ENCODE measurements at regions not wholly inside any gene's neighbourhood (a gene's known extent, or its start where the extent isn't known, plus 50 kb on each side); places are given as distances from the start of the nearest gene placed in this dataset.

DNA sequence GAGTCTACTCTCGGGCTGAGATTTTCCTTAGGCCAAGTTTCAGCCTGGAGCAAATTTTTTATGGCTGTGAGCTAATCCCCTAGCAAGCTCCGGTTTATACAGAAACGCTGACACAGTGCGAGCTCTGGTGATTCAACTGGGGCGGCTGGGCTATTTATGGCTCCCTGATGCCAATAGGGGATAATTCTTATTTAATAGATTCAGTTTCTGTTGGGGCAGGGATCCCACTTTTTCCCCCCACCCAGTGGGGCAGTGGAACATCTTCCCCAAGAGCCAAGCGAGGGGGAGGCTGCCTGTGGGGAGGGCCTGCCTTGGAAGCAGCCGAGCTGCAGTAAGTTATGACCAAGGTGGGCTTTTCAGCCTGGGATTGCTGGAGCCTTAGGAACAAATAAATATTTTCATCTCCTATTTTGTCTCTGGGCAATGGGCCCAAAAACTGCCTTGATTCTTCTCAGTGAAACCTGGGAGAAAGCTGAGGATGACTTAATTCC is 129.1 kb downstream of the MACROH2A1 start:
- Histone ChIP-seq H3K4me1 (no peaks in the 10 kb centered on the region), H3K9me3 (replicated peaks) (no peaks in the 10 kb centered on the region), H3K27ac (replicated peaks) (no peak overlapping the region), H3K4me3 (no peak overlapping the region), H3K36me3 (no peaks in the 10 kb centered on the region), H3K27me3 (ENCODE audit: low read depth) (peaks cover 50% of the 10 kb centered on the region)
- TF ChIP-seq CTCF (IDR thresholded peaks at IDR 0.05; ENCODE audit: borderline replicate concordance): no peak
- no peak for DNase-seq
- intact Hi-C loops (cut with micrococcal nuclease): no loop called here

DNA sequence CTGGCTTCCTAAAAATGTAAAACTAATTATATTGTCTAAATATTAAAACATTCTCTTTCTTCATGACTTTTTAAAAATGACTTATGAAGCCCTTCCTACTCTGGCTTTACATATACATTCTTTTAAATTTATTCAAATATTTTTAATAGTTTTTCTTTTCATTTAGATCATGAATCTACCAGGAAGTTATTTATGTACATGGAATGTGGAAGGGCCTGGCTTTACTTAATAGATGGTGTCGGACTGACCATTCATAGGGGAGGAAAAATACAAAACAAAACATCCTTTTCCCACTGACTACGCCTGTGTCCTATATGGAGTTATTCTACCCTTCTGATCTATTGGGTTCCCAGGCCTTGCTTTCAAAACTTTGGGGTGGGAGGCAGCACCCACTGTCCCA is 129.8 kb downstream of the MACROH2A1 start:
- intact Hi-C loops (cut with micrococcal nuclease): no loop called here
- H3K36me3 ChIP-seq: no peaks in the 10 kb centered on the region
- no peak for DNase-seq
- no peaks in the 10 kb centered on the region for H3K9me3 ChIP-seq (replicated peaks)
- H3K4me1 ChIP-seq: no peaks in the 10 kb centered on the region
- H3K27ac ChIP-seq (replicated peaks): no peak overlapping the region
- no peak for TF ChIP-seq CTCF (IDR thresholded peaks at IDR 0.05; ENCODE audit: borderline replicate concordance)
- H3K27me3 ChIP-seq (ENCODE audit: low read depth): peaks cover 50% of the 10 kb centered on the region
- no peak overlapping the region for H3K4me3 ChIP-seq

- intact Hi-C loops (cut with micrococcal nuclease): no loop called here
- Histone ChIP-seq H3K9me3 (replicated peaks) (no peaks in the 10 kb centered on the region), H3K27me3 (ENCODE audit: low read depth) (peaks cover 35% of the 10 kb centered on the region), H3K4me3 (no peak overlapping the region), H3K36me3 (no peaks in the 10 kb centered on the region), H3K27ac (replicated peaks) (no peak overlapping the region), H3K4me1 (no peaks in the 10 kb centered on the region)
- DNase-seq: no peak
- TF ChIP-seq CTCF (IDR thresholded peaks at IDR 0.05; ENCODE audit: borderline replicate concordance): no peak
These were observed 132.1 kb downstream of the MACROH2A1 start for GRCh38 chr5:135266975-135267374.

DNA sequence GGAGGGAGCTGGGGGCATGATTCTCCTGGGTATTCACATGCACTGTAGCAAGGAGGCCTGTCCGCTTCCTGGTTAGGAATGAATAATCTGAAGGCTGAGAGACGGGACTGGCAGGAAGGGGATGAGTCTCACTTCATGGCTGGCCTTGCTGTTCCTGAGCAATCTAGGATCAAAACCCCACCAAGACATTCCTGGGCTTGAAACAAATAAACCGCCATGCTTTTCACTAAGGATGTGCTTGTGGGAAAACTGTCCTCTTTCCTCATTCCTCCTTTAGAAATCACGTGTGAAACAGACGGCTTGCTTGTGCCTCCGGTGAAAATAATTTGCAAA is 132.8 kb downstream of the MACROH2A1 start:
- intact Hi-C loops (cut with micrococcal nuclease): no loop called here
- H3K36me3 ChIP-seq: no peaks in the 10 kb centered on the region
- no peak overlapping the region for H3K4me3 ChIP-seq
- H3K27ac ChIP-seq (replicated peaks): no peak overlapping the region
- DNase-seq: no peak
- H3K9me3 ChIP-seq (replicated peaks): no peaks in the 10 kb centered on the region
- no peaks in the 10 kb centered on the region for H3K4me1 ChIP-seq
- no peak for TF ChIP-seq CTCF (IDR thresholded peaks at IDR 0.05; ENCODE audit: borderline replicate concordance)
- H3K27me3 ChIP-seq (ENCODE audit: low read depth): peaks cover 31% of the 10 kb centered on the region

DNA sequence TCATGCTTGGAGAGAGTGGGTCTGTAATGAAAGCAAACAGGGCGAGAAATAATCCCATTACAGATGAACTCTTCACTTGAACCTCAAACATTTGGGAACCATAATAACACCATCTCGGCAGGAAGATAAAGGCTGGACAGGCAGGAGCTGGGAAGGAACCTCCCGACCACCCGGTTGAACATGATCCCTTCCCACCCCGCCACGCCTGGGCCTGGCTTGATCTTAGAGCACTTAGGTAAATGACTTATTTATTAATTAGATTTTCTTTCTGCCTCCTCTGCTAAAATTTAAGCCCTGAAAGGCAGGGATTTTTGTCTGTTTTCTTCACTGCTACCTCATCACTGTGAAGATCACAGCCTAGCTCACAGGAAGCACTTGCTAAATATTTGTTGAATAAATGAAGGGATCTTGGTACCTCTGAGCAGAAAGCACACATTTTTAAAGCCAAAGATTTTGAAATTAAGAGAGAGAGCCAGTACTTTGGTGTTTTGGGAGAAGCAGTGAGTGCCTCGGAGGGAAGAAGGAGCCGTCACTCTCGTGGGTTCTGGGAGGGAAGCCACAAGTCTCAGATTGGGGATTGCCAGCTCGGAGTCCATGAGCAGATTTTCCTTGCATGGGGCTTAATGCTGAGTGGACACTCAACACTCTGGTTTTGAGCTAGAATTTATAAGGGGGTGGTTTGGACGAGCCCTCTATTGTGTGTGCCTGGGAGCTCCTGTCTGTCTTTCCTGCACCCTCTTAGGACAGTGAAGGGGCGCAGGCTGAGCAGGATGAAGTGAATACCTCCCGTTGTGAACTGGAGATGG is 133.3 kb downstream of the MACROH2A1 start:
- Histone ChIP-seq H3K9me3 (replicated peaks) (no peaks in the 10 kb centered on the region), H3K4me3 (no peak overlapping the region), H3K27me3 (ENCODE audit: low read depth) (peaks cover 27% of the 10 kb centered on the region), H3K27ac (replicated peaks) (no peak overlapping the region), H3K4me1 (no peaks in the 10 kb centered on the region), H3K36me3 (no peaks in the 10 kb centered on the region)
- no peak for DNase-seq
- intact Hi-C loops (cut with micrococcal nuclease): no loop called here
- no peak for TF ChIP-seq CTCF (IDR thresholded peaks at IDR 0.05; ENCODE audit: borderline replicate concordance)

Measured in left ventricle myocardium inferior (tissue), 1 donor.